Cardiac muscle cell (in vitro differentiated cells and primary cell): ENCODE measurements at regions not wholly inside any gene's neighbourhood (a gene's known extent, or its start where the extent isn't known, plus 50 kb on each side); places are given as distances from the start of the nearest gene placed in this dataset.

Source experiments
- DNase-seq, 2 donors: peaks; one replicate each; pipeline versions ENCODE4 v3.0.0 to v3.0.0-alpha.2; 2010 to 2017; ENCODE audit warnings: low read depth in 1 of 2, low spot score in 1 of 2
- H3K27ac ChIP-seq: fragments of 200-600 bp; sonication (generic); 2 replicates; pipeline ENCODE4 v1.5.1; 2016
- H3K27me3 ChIP-seq: fragments of 200-600 bp; sonication (generic); 2 replicates; pipeline ENCODE4 v1.6.0; 2016; ENCODE audit warnings: control low read depth
- H3K36me3 ChIP-seq: fragments of 200-600 bp; sonication (generic); 2 replicates; pipeline ENCODE4 v1.5.1; 2016; ENCODE audit warnings: control low read depth
- H3K4me1 ChIP-seq: fragments of 200-600 bp; sonication (generic); 2 replicates; pipeline ENCODE4 v1.8.1; 2017; ENCODE audit warnings: low read depth, mild to moderate bottlenecking, mixed run types
- H3K4me3 ChIP-seq: fragments of 200-600 bp; sonication (generic); 2 replicates; pipeline ENCODE4 v1.5.1; 2016; ENCODE audit warnings: mild to moderate bottlenecking
- H3K9me3 ChIP-seq: fragments of 200-600 bp; sonication (generic); 2 replicates; pipeline ENCODE4 v1.5.1; 2017; ENCODE audit warnings: low read depth, mild to moderate bottlenecking, control low read depth
- TF ChIP-seq, protein P1 (sequence below): IDR thresholded peaks from 2 replicates; pipeline ENCODE4 v1.5.1; 2012; ENCODE audit warnings: low read depth, mild to moderate bottlenecking, low read length

DNA sequence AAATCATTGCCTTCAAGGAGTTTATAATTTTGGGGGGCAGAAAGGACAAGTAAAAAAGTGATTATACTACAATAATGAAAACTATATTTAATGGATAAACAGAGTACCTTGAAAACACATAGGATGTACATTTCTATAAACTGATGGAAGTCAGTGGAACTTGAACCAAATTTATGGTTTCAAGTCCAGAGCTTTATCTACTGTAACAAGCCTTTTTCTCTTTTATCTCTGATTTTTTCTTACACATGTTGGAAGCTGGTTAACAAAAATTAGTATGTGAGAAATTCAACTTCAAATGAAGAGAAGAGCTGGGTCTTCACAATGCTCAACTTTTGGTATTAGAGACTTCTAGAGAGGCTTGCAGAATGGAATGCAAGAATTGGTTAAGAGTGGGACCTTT, 393.6 kb downstream of the LMO7 start:
- Histone ChIP-seq H3K4me1 (peaks cover 35% of the 10 kb centered on the region), H3K4me3 (no peak overlapping the region), H3K27ac (peak overlapping the region; percentile 32), H3K27me3 (no peaks in the 10 kb centered on the region), H3K36me3 (no peaks in the 10 kb centered on the region), H3K9me3 (no peaks in the 10 kb centered on the region)
- TF ChIP-seq, protein P1, sequence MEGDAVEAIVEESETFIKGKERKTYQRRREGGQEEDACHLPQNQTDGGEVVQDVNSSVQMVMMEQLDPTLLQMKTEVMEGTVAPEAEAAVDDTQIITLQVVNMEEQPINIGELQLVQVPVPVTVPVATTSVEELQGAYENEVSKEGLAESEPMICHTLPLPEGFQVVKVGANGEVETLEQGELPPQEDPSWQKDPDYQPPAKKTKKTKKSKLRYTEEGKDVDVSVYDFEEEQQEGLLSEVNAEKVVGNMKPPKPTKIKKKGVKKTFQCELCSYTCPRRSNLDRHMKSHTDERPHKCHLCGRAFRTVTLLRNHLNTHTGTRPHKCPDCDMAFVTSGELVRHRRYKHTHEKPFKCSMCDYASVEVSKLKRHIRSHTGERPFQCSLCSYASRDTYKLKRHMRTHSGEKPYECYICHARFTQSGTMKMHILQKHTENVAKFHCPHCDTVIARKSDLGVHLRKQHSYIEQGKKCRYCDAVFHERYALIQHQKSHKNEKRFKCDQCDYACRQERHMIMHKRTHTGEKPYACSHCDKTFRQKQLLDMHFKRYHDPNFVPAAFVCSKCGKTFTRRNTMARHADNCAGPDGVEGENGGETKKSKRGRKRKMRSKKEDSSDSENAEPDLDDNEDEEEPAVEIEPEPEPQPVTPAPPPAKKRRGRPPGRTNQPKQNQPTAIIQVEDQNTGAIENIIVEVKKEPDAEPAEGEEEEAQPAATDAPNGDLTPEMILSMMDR, result no peak
- no peak for DNase-seq

DNA sequence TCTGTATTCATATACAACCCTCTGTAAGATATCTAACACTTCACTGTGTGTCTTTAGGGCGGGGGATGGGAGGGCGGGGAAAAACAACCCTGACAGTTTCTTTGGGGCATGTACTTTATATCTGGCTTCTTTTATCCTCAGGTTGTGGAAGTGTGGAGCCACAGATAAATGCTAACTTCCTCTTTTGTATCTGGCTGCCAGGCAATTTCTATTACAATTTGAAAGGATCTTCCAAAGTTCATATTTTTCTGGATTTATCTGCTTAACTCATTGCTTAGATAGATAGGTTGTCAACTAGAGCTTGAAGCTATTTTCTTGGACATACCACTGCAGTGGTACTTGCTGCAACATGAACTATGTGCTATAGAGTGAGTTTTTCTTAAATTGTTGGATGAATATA, 393.0 kb downstream of the LMO7 start:
- Histone ChIP-seq H3K4me1 (peaks cover 35% of the 10 kb centered on the region), H3K9me3 (no peaks in the 10 kb centered on the region), H3K27me3 (no peaks in the 10 kb centered on the region), H3K4me3 (no peak overlapping the region), H3K36me3 (no peaks in the 10 kb centered on the region), H3K27ac (peak overlapping the region; percentile 32)
- no peak for DNase-seq
- TF ChIP-seq, protein P1, result no peak

DNA sequence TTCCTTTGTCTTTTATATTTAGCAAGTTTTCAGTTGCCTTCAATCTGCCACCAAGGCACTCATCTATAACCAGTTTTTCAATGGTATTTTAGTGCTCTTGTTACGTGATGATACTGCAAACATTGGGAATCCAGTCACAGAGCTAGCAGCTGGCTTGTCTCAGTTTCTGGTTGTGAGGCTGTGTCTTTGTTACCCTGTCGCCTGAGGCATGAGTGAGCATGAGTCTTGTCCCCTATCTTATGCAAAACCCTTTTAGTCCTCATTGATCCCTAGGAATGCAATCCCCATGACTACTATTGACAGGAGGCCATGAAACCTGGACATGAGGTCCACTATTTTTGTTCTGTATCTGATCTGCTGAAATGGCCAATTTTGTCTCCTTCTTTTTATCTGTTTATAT, 391.0 kb downstream of the LMO7 start:
- H3K9me3 ChIP-seq, result no peaks in the 10 kb centered on the region
- H3K4me1 ChIP-seq, result peaks cover 52% of the 10 kb centered on the region
- no peak overlapping the region for H3K4me3 ChIP-seq
- H3K27ac ChIP-seq, result peak overlapping the region; percentile 71
- TF ChIP-seq, protein P1, result no peak
- DNase-seq, result no peak
- no peaks in the 10 kb centered on the region for H3K36me3 ChIP-seq
- H3K27me3 ChIP-seq, result no peaks in the 10 kb centered on the region

DNA sequence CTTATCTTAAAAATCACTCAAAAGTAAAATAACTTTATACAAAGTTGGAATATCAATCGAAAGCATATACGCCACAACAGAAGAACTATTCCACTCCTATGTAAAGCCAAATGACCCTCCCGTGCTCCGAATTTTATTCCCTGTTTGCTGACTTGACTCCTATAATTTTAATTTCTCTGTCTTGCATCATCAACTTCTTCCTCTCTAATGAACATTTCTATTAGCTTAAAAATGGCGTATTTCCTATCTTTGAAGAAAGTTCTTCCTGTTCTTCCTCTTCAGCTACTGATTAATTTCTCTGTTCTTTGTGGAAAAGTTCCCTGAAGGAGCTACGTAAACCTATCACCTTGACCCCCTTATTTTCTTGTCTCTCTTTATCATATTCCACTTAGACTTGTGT, 389.3 kb downstream of the LMO7 start:
- TF ChIP-seq, protein P1, result no peak
- DNase-seq, result no peak
- no peak overlapping the region for H3K27ac ChIP-seq
- no peaks in the 10 kb centered on the region for H3K27me3 ChIP-seq
- H3K9me3 ChIP-seq, result no peaks in the 10 kb centered on the region
- no peak overlapping the region for H3K4me3 ChIP-seq
- H3K4me1 ChIP-seq, result peaks cover 62% of the 10 kb centered on the region
- no peaks in the 10 kb centered on the region for H3K36me3 ChIP-seq

DNA sequence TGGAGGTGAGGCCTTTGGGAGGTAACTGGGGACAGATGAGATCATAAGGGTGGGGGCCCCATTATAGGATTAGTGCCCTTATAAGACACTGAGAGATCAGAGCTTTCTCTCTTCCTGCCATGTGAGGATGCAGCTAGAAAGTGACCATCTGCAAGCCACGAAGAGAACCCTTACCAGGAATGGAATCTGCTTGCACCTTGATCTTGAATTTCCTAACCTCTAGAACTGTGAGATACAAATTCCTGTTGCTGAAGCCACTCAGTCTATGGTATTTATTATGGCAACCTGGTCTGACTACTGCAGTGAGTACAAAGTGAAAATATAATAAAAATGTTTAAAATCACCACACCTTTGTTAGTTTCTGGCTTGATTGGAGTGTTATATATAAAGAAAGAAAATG, 388.0 kb downstream of the LMO7 start:
- Histone ChIP-seq H3K36me3 (no peaks in the 10 kb centered on the region), H3K4me1 (peaks cover 55% of the 10 kb centered on the region), H3K27me3 (no peaks in the 10 kb centered on the region), H3K9me3 (no peaks in the 10 kb centered on the region), H3K27ac (peak overlapping the region; percentile 95), H3K4me3 (no peak overlapping the region)
- DNase-seq, result no peak
- TF ChIP-seq, protein P1, result no peak

DNA sequence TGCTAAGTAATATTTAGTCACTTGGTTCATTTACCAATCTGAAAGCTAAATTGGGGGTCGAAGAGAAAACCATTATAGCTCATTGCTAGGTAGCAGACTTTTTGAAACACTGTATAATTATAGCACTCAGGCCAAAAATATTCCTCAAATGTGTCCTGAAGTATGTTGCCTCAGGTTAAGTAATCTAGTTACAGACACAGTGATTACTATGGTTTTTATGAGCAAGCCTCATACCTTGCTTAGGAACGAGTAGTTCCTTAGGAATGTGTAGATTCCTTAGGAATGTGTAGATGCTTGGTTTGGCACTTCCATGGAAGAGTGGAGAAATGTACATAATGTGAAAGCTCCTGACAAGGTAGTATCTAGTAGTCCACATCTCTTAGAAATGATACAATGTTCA, 387.5 kb downstream of the LMO7 start:
- Histone ChIP-seq H3K27me3 (no peaks in the 10 kb centered on the region), H3K36me3 (no peaks in the 10 kb centered on the region), H3K4me1 (peaks cover 50% of the 10 kb centered on the region), H3K4me3 (no peak overlapping the region), H3K27ac (peak overlapping the region; percentile 95), H3K9me3 (no peaks in the 10 kb centered on the region)
- no peak for DNase-seq
- TF ChIP-seq, protein P1, result no peak
